ENCODE measurements at regions not wholly inside any gene's neighbourhood (a gene's known extent, or its start where the extent isn't known, plus 50 kb on each side); places are given as distances from the start of the nearest gene placed in this dataset.
A peak's percentile ranks its signal among the peaks of the same experiment; 100 is the strongest.

DNA sequence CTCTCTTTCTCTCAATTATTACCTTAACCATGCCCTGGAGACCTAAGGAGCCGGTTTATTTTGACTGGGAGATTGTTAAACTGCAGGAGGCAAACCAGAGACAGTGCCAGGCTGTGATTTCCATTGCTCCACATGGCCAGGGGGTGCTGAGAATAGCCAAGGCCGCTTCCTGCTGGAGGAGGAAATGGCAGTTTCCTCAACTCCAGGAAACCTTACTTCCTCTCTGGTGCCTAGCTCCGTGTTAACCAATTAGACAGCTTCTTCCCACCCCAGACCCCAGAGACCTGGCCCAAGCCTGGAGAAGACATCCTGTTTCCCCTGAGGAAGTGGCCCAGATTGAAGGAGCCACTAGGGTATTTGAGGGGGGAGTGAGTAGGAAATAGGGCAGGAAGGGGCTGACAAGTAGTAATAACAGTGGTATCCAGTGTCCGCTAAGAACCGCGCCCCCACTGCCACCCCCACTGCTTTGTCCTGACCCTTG, 161.2 kb downstream of the PLPP3 start:
- DNase-seq (ENCODE audit: low read depth in 2 of 2) = no peak
- Histone ChIP-seq H3K36me3 (ENCODE audit: control insufficient read depth, insufficient read depth, low read length) (no peaks in the 10 kb centered on the region), H3K4me2 (ENCODE audit: extremely low read depth, insufficient read depth, low read length) (no peak overlapping the region), H3K9ac (ENCODE audit: insufficient read depth, low read length) (no peak overlapping the region), H3K27ac (ENCODE audit: insufficient read depth, low read length) (no peak overlapping the region), H3K79me2 (ENCODE audit: control insufficient read depth, insufficient read depth, low read length) (no peaks in the 10 kb centered on the region), H2AFZ (ENCODE audit: low read length) (no peak overlapping the region), H3K4me1 (ENCODE audit: control insufficient read depth, extremely low read depth, insufficient read depth, low read length) (no peaks in the 10 kb centered on the region), H3K27me3 (ENCODE audit: control insufficient read depth, insufficient read depth, low read length) (no peaks in the 10 kb centered on the region), H4K20me1 (ENCODE audit: control insufficient read depth, extremely low read depth, insufficient read depth, low read length) (no peaks in the 10 kb centered on the region), H3K9me3 (ENCODE audit: control insufficient read depth, insufficient read depth, low read depth, low read length) (no peaks in the 10 kb centered on the region), H3K4me3 (replicated peaks in 1 of 4; ENCODE audit: control extremely low read depth in 1 of 4, insufficient read depth in 1 of 4, low read depth in 3 of 4, low read length in 4 of 4) (no peak overlapping the region)
- TF ChIP-seq EZH2 (IDR thresholded peaks at IDR 0.05; ENCODE audit: low read length, missing control alignments) = no peak
- TF ChIP-seq, protein P1, sequence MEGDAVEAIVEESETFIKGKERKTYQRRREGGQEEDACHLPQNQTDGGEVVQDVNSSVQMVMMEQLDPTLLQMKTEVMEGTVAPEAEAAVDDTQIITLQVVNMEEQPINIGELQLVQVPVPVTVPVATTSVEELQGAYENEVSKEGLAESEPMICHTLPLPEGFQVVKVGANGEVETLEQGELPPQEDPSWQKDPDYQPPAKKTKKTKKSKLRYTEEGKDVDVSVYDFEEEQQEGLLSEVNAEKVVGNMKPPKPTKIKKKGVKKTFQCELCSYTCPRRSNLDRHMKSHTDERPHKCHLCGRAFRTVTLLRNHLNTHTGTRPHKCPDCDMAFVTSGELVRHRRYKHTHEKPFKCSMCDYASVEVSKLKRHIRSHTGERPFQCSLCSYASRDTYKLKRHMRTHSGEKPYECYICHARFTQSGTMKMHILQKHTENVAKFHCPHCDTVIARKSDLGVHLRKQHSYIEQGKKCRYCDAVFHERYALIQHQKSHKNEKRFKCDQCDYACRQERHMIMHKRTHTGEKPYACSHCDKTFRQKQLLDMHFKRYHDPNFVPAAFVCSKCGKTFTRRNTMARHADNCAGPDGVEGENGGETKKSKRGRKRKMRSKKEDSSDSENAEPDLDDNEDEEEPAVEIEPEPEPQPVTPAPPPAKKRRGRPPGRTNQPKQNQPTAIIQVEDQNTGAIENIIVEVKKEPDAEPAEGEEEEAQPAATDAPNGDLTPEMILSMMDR (conservative IDR thresholded peaks at IDR 0.05 in 1 of 2, IDR thresholded peaks at IDR 0.05 in 1 of 2; ENCODE audit: low read depth in 1 of 2, low read length in 2 of 2) = no peak

DNA sequence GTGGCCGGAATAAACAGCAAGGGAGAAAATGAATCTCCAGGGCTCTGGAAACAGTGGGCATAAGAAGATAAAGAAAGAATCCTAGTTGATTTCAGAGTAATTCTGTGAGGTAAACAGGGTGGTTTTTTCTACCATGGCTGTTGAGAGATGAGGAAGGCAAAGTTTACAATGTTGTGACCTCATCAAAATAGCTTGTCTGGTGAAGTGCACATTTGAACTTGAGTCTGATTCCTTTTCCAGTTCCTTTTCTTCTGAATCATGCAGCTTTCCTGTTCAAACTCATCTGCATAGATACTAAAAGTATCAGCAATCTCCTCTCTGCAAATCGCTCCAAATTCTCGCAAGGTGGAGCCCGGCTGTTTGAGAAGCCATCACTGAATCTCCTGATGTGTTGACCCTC, 161.7 kb downstream of the PLPP3 start:
- DNase-seq (ENCODE audit: low read depth in 2 of 2) = peak in 1 of 2 donors; percentile 29
- no peaks in the 10 kb centered on the region for H3K36me3 ChIP-seq (ENCODE audit: control insufficient read depth, insufficient read depth, low read length)
- no peaks in the 10 kb centered on the region for H4K20me1 ChIP-seq (ENCODE audit: control insufficient read depth, extremely low read depth, insufficient read depth, low read length)
- no peaks in the 10 kb centered on the region for H3K27me3 ChIP-seq (ENCODE audit: control insufficient read depth, insufficient read depth, low read length)
- no peak overlapping the region for H3K27ac ChIP-seq (ENCODE audit: insufficient read depth, low read length)
- H3K4me1 ChIP-seq (ENCODE audit: control insufficient read depth, extremely low read depth, insufficient read depth, low read length) = no peaks in the 10 kb centered on the region
- H3K79me2 ChIP-seq (ENCODE audit: control insufficient read depth, insufficient read depth, low read length) = no peaks in the 10 kb centered on the region
- H3K9ac ChIP-seq (ENCODE audit: insufficient read depth, low read length) = no peak overlapping the region
- H3K9me3 ChIP-seq (ENCODE audit: control insufficient read depth, insufficient read depth, low read depth, low read length) = no peaks in the 10 kb centered on the region
- TF ChIP-seq, protein P1 (conservative IDR thresholded peaks at IDR 0.05 in 1 of 2, IDR thresholded peaks at IDR 0.05 in 1 of 2; ENCODE audit: low read depth in 1 of 2, low read length in 2 of 2) = no peak
- no peak overlapping the region for H3K4me2 ChIP-seq (ENCODE audit: extremely low read depth, insufficient read depth, low read length)
- H3K4me3 ChIP-seq (replicated peaks in 1 of 4; ENCODE audit: control extremely low read depth in 1 of 4, insufficient read depth in 1 of 4, low read depth in 3 of 4, low read length in 4 of 4) = no peak overlapping the region
- H2AFZ ChIP-seq (ENCODE audit: low read length) = no peak overlapping the region

DNA sequence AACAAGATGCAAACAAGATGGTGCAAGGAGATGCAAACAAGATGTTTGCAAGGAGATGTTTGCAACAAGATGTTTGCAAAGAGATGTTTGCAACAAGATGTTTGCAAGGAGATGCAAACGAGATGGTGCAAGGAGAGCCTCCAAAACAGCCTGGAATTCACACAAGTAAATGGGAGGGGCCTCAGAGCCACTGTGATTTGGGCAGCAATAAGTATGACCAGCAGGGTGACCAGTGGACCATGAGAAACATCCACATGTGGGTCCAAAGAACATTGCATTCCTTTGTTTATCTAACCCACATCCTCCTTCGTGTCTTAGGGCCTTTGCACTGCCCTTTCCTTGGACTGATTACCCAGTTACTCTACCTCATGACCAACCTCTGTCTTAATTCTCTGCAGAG, 162.9 kb downstream of the PLPP3 start:
- H3K9me3 ChIP-seq (ENCODE audit: control insufficient read depth, insufficient read depth, low read depth, low read length) = no peaks in the 10 kb centered on the region
- H3K4me2 ChIP-seq (ENCODE audit: extremely low read depth, insufficient read depth, low read length) = no peak overlapping the region
- H3K27ac ChIP-seq (ENCODE audit: insufficient read depth, low read length) = no peak overlapping the region
- H3K27me3 ChIP-seq (ENCODE audit: control insufficient read depth, insufficient read depth, low read length) = no peaks in the 10 kb centered on the region
- no peak overlapping the region for H2AFZ ChIP-seq (ENCODE audit: low read length)
- no peaks in the 10 kb centered on the region for H3K4me1 ChIP-seq (ENCODE audit: control insufficient read depth, extremely low read depth, insufficient read depth, low read length)
- TF ChIP-seq, protein P1 (conservative IDR thresholded peaks at IDR 0.05 in 1 of 2, IDR thresholded peaks at IDR 0.05 in 1 of 2; ENCODE audit: low read depth in 1 of 2, low read length in 2 of 2) = peak in 1 of 2 donors; percentile 7
- no peak for TF ChIP-seq EZH2 (IDR thresholded peaks at IDR 0.05; ENCODE audit: low read length, missing control alignments)
- H3K36me3 ChIP-seq (ENCODE audit: control insufficient read depth, insufficient read depth, low read length) = no peaks in the 10 kb centered on the region
- H3K4me3 ChIP-seq (replicated peaks in 1 of 4; ENCODE audit: control extremely low read depth in 1 of 4, insufficient read depth in 1 of 4, low read depth in 3 of 4, low read length in 4 of 4) = no peak overlapping the region
- no peaks in the 10 kb centered on the region for H3K79me2 ChIP-seq (ENCODE audit: control insufficient read depth, insufficient read depth, low read length)
- H3K9ac ChIP-seq (ENCODE audit: insufficient read depth, low read length) = no peak overlapping the region
- DNase-seq (ENCODE audit: low read depth in 2 of 2) = no peak
- H4K20me1 ChIP-seq (ENCODE audit: control insufficient read depth, extremely low read depth, insufficient read depth, low read length) = no peaks in the 10 kb centered on the region
